Mammary epithelial cell (primary cell): ENCODE measurements at regions not wholly inside any gene's neighbourhood (a gene's known extent, or its start where the extent isn't known, plus 50 kb on each side); places are given as distances from the start of the nearest gene placed in this dataset.

Experiments
- EZH2 ChIP-seq: IDR thresholded peaks from 2 replicates; pipeline ENCODE4 v1.6.1; 2012; ENCODE audit warnings: low read length, inconsistent platforms, borderline replicate concordance
- TF ChIP-seq, protein P1 (sequence below), 2 donors: IDR thresholded peaks in 1 of 2; conservative IDR thresholded peaks in 1 of 2; 2 replicates each; pipeline ENCODE4 v1.5.1; 2011 to 2012; ENCODE audit warnings: inconsistent platforms in 2 of 2, low read length in 2 of 2, mild to moderate bottlenecking in 2 of 2, control low read depth in 1 of 2, low read depth in 1 of 2; ENCODE audit not compliant: insufficient read depth in 1 of 2; ENCODE audit errors: extremely low read depth in 1 of 2

DNA sequence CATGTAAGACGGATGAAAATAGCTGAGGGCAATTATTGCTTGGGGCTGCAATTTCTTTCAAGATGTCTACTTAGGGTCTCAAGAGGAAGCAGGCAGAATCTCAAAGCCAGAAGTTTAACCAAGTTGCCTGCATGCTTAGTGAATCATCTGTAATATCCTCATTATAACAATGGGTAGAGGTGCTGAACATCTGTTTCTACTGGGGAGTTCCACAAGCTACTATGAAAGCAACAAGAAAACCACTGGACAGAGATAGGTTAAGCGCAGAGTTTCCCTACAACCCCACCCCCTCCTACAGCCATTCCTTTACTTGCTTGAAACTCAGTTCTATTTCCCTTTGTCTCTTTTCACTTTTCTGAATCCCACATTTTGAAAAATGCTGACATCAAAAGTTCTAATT is 759.4 kb upstream of the GBE1 start:
- TF ChIP-seq, protein P1, sequence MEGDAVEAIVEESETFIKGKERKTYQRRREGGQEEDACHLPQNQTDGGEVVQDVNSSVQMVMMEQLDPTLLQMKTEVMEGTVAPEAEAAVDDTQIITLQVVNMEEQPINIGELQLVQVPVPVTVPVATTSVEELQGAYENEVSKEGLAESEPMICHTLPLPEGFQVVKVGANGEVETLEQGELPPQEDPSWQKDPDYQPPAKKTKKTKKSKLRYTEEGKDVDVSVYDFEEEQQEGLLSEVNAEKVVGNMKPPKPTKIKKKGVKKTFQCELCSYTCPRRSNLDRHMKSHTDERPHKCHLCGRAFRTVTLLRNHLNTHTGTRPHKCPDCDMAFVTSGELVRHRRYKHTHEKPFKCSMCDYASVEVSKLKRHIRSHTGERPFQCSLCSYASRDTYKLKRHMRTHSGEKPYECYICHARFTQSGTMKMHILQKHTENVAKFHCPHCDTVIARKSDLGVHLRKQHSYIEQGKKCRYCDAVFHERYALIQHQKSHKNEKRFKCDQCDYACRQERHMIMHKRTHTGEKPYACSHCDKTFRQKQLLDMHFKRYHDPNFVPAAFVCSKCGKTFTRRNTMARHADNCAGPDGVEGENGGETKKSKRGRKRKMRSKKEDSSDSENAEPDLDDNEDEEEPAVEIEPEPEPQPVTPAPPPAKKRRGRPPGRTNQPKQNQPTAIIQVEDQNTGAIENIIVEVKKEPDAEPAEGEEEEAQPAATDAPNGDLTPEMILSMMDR (conservative IDR thresholded peaks at IDR 0.05 in 1 of 2, IDR thresholded peaks at IDR 0.05 in 1 of 2; ENCODE audit: extremely low read depth in 1 of 2, insufficient read depth in 1 of 2, low read depth in 1 of 2, low read length in 2 of 2), result no peak
- TF ChIP-seq EZH2, result no peak
